IMR-90 (cell line): ENCODE measurements at regions not wholly inside any gene's neighbourhood (a gene's known extent, or its start where the extent isn't known, plus 50 kb on each side); places are given as distances from the start of the nearest gene placed in this dataset.

Experiments used
- ATAC-seq: fragments of 200-7000 bp; cut with Tn5 transposase; 2 replicates; pipeline ENCODE4 v1.9.1; 2020; ENCODE audit warnings: low read depth, mild to moderate bottlenecking, moderate library complexity
- BruUV-seq: library from RNA; stranded (reverse); fragments of 400-500 nt; replicated peaks from 2 replicates; lab custom pipeline; 2021; lab: Mats Ljungman, UMichigan
- CTCF ChIA-PET: fragments of 300-600 bp; formaldehyde crosslinking; extraction: SDS; loops from one replicate; lab custom pipeline; 2021; ENCODE audit warnings: antibody characterized with exemption; lab: Yijun Ruan, JAX
- POLR2A ChIA-PET: fragments of 300-600 bp; sonication (Branson Sonifier 250); formaldehyde crosslinking; loops from one replicate; lab custom pipeline; 2022; ENCODE audit warnings: antibody characterized with exemption; ENCODE audit not compliant: unreplicated experiment; lab: Charles Lee
- DNase-seq: peaks from one replicate; pipeline ENCODE4 v3.0.0; 2013
- H2AFZ ChIP-seq: replicated peaks from 2 replicates; pipeline ENCODE3; 2013; ENCODE audit warnings: low read length, mild to moderate bottlenecking; ENCODE audit not compliant: poor library complexity
- H2AK5ac ChIP-seq: 2 replicates; pipeline ENCODE4 v1.6.1; 2013; ENCODE audit warnings: low read depth, low read length, inconsistent platforms
- H2AK9ac ChIP-seq: replicated peaks from 2 replicates; pipeline ENCODE3; 2013; ENCODE audit warnings: mild to moderate bottlenecking, low read depth, low read length, moderate library complexity; ENCODE audit not compliant: poor library complexity
- H2BK120ac ChIP-seq: 2 replicates; pipeline ENCODE4 v1.6.1; 2013; ENCODE audit warnings: low read depth, low read length, inconsistent platforms
- H2BK15ac ChIP-seq: 3 replicates; pipeline ENCODE4 v1.6.1; 2013; ENCODE audit warnings: low read depth, low read length, inconsistent platforms
- H2BK20ac ChIP-seq: 2 replicates; pipeline ENCODE4 v1.6.1; 2013; ENCODE audit warnings: low read depth, mild to moderate bottlenecking, inconsistent platforms, low read length, moderate library complexity
- H2BK5ac ChIP-seq: 2 replicates; pipeline ENCODE4 v1.6.1; 2013; ENCODE audit warnings: mild to moderate bottlenecking, low read depth, low read length, inconsistent platforms; ENCODE audit not compliant: poor library complexity, severe bottlenecking
- H3K14ac ChIP-seq: replicated peaks from 2 replicates; pipeline ENCODE4 v1.6.1; 2013; ENCODE audit warnings: low read depth, low read length, inconsistent platforms
- H3K18ac ChIP-seq: 2 replicates; pipeline ENCODE4 v1.6.1; 2013; ENCODE audit warnings: low read depth, low read length, control low read depth
- H3K23ac ChIP-seq: 2 replicates; pipeline ENCODE4 v1.6.1; 2013; ENCODE audit warnings: low read depth, low read length, inconsistent platforms
- H3K27ac ChIP-seq: 2 replicates; pipeline ENCODE4 v1.5.1; 2013; ENCODE audit warnings: mild to moderate bottlenecking, control low read depth, low read length; ENCODE audit not compliant: insufficient read depth
- H3K27me3 ChIP-seq: 2 replicates; pipeline ENCODE4 v1.6.1; 2013; ENCODE audit warnings: low read length; ENCODE audit not compliant: control insufficient read depth, insufficient read depth
- H3K36me3 ChIP-seq: 2 replicates; pipeline ENCODE4 v1.6.1; 2013; ENCODE audit warnings: low read length, mixed read lengths; ENCODE audit not compliant: control insufficient read depth, insufficient read depth
- H3K4ac ChIP-seq: 2 replicates; pipeline ENCODE4 v1.6.1; 2013; ENCODE audit warnings: low read depth, low read length, inconsistent platforms
- H3K4me1 ChIP-seq: 2 replicates; pipeline ENCODE4 v1.6.1; 2013; ENCODE audit warnings: low read length, mixed read lengths; ENCODE audit not compliant: control insufficient read depth, insufficient read depth
- H3K4me2 ChIP-seq: 2 replicates; pipeline ENCODE4 v1.6.1; 2013; ENCODE audit warnings: low read depth, mild to moderate bottlenecking, control low read depth, low read length, moderate library complexity
- H3K4me3 ChIP-seq: 2 replicates; pipeline ENCODE4 v1.5.1; 2013; ENCODE audit warnings: low read depth, mild to moderate bottlenecking, control low read depth, low read length, moderate library complexity; ENCODE audit not compliant: insufficient read depth
- H3K56ac ChIP-seq: 2 replicates; pipeline ENCODE4 v1.6.1; 2013; ENCODE audit warnings: low read length, inconsistent platforms; ENCODE audit not compliant: insufficient read depth; ENCODE audit errors: extremely low read depth
- H3K79me1 ChIP-seq, 2 experiments: 2 replicates each; pipeline ENCODE4 v1.6.1; 2013; ENCODE audit warnings: low read length in 2 of 2, inconsistent platforms in 1 of 2, low read depth in 1 of 2
- H3K9ac ChIP-seq: 2 replicates; pipeline ENCODE4 v1.6.1; 2013; ENCODE audit warnings: low read depth, low read length, control low read depth
- H3K9me1 ChIP-seq: 2 replicates; pipeline ENCODE4 v1.6.1; 2013; ENCODE audit warnings: low read length, inconsistent platforms; ENCODE audit not compliant: insufficient read depth
- H3K9me3 ChIP-seq: 2 replicates; pipeline ENCODE4 v1.6.1; 2013; ENCODE audit warnings: low read length; ENCODE audit not compliant: control insufficient read depth, insufficient read depth
- H4K20me1 ChIP-seq: 2 replicates; pipeline ENCODE4 v1.6.1; 2013; ENCODE audit warnings: low read length, inconsistent platforms; ENCODE audit not compliant: insufficient read depth
- H4K5ac ChIP-seq: 2 replicates; pipeline ENCODE4 v1.6.1; 2013; ENCODE audit warnings: mild to moderate bottlenecking, low read depth, low read length, control low read depth
- H4K8ac ChIP-seq, 2 experiments: 2 replicates each; pipeline ENCODE4 v1.6.1; 2013; ENCODE audit warnings: low read depth in 2 of 2, low read length in 2 of 2, control low read depth in 1 of 2, inconsistent platforms in 1 of 2
- H4K91ac ChIP-seq: 2 replicates; pipeline ENCODE4 v1.6.1; 2013; ENCODE audit warnings: low read depth, low read length, inconsistent platforms; ENCODE audit not compliant: insufficient read depth
- CTCF ChIP-seq: conservative IDR thresholded peaks from 2 replicates; pipeline ENCODE4 v1.5.1; 2012; ENCODE audit warnings: mild to moderate bottlenecking, low read depth, low read length, improper control_type of control experiment
- FOS ChIP-seq: fragments of 150-350 bp; IDR thresholded peaks from 2 replicates; pipeline ENCODE4 v1.6.1; 2016; ENCODE audit warnings: low read depth, low read length
- MAZ ChIP-seq: IDR thresholded peaks from 2 replicates; pipeline ENCODE4 v1.6.1; 2012; ENCODE audit warnings: low read depth, mild to moderate bottlenecking, low read length, improper control_type of control experiment, moderate library complexity, borderline replicate concordance
- POLR2A ChIP-seq: IDR thresholded peaks from 2 replicates; pipeline ENCODE4 v1.6.1; 2012; ENCODE audit warnings: mild to moderate bottlenecking, low read depth, low read length
- RFX5 ChIP-seq: IDR thresholded peaks from 2 replicates; pipeline ENCODE4 v1.8.0; 2012; ENCODE audit warnings: low read depth, mild to moderate bottlenecking, low read length, moderate library complexity
- WGBS, 2 experiments: methylation state at CpG; one replicate each; pipeline versions ENCODE4 v1.1.5 to v1.1.7; 2013; ENCODE audit warnings: missing lambda C conversion rate in 2 of 2; ENCODE audit not compliant: insufficient read length in 1 of 2; ENCODE audit errors: extremely low coverage in 2 of 2; 5-methylcytosine and 5-hydroxymethylcytosine counted together
- dilution Hi-C: fragments of 300-500 bp; cut with HindIII; formaldehyde crosslinking; loops from one replicate; pipeline ENCODE4 v1.14.3; 2018; ENCODE audit warnings: low sequenced_read_pairs; ENCODE audit not compliant: unreplicated experiment
- in situ Hi-C: fragments of 300-500 bp; cut with MboI; formaldehyde crosslinking; loops from 3 replicates; pipeline ENCODE4 v1.14.3; 2019; ENCODE audit warnings: low sequenced_read_pairs, inconsistent platforms, mixed read lengths
- intact Hi-C: fragments of 100-400 bp; cut with micrococcal nuclease; formaldehyde crosslinking; loops from 2 replicates; pipeline ENCODE4 v1.10.0; 2022
- TF ChIP-seq, protein P1 (sequence below): fragments of 150-350 bp; IDR thresholded peaks from 2 replicates; pipeline ENCODE4 v1.6.1; 2017; ENCODE audit warnings: mild to moderate bottlenecking, antibody characterized with exemption, low read length, low read depth

DNA sequence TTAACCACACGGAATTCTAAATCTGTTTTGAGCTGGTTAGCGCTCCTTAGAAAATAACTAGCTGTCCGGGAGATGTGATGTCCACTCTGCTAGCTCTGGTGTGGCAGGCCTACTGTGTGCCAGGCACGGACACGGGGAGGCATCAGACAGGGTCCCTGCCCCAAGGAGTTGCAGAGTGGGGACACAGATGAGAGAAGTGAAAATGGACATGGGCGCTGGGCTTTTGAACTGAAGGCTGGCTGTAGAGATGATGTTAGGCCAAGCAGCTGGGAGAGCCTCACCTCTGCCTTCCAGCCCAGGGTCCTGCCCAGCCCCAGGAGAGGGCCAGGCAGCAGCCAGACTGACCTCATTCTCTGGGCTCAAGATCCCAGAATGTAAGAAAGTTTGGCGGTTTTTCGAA lies 368.6 kb downstream of the CTTN start:
- Histone ChIP-seq H2BK15ac (no peak overlapping the region), H2BK20ac (no peak overlapping the region), H3K9ac (no peak overlapping the region), H3K14ac (no peak overlapping the region), H3K27me3 (no peaks in the 10 kb centered on the region), H3K4me1 (no peaks in the 10 kb centered on the region), H3K9me3 (no peaks in the 10 kb centered on the region; the same call in 1 of the 2 replicates), H3K9me1 (no peaks in the 10 kb centered on the region), H3K4me2 (no peak overlapping the region), H3K27ac (no peak overlapping the region), H2AFZ (no peak overlapping the region), H2BK120ac (no peak overlapping the region), H4K5ac (no peak overlapping the region), H4K20me1 (no peaks in the 10 kb centered on the region; the same call in 1 of the 2 replicates), H2AK5ac (no peak overlapping the region), H3K18ac (no peak overlapping the region), H3K36me3 (no peaks in the 10 kb centered on the region; the same call in 1 of the 2 replicates), H2BK5ac (no peak overlapping the region), H3K4me3 (no peak overlapping the region), H4K8ac (no peak overlapping the region), H4K91ac (no peak overlapping the region), H3K4ac (no peak overlapping the region), H3K56ac (no peak overlapping the region), H3K23ac (no peak overlapping the region), H3K79me1 (no peaks in the 10 kb centered on the region), H2AK9ac (no peak overlapping the region)
- 80% methylated on average over 1 of the region's 8 CpGs; no CpG with 5 or more reads in 1 of the 2 experiments for WGBS, 2 experiments
- dilution Hi-C loops: no loop called here
- ChIA-PET POLR2A (no interaction called here), CTCF (interaction anchor here (0.5 kb wide), 1 partner anchor 58 kb away, joined by 4 read pairs; no protein-coding TSS in a partner anchor)
- TF ChIP-seq FOS (no peak), MAZ (no peak), POLR2A (no peak), RFX5 (no peak), CTCF (no peak)
- TF ChIP-seq, protein P1, sequence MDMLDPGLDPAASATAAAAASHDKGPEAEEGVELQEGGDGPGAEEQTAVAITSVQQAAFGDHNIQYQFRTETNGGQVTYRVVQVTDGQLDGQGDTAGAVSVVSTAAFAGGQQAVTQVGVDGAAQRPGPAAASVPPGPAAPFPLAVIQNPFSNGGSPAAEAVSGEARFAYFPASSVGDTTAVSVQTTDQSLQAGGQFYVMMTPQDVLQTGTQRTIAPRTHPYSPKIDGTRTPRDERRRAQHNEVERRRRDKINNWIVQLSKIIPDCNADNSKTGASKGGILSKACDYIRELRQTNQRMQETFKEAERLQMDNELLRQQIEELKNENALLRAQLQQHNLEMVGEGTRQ: no peak
- BruUV-seq: no TSS peak
- no peak for ATAC-seq
- DNase-seq: no peak
- in situ Hi-C loops: no loop called here
- intact Hi-C loops: no loop called here
